Cardiac fibroblast (primary cell): ENCODE measurements at regions not wholly inside any gene's neighbourhood (a gene's known extent, or its start where the extent isn't known, plus 50 kb on each side); places are given as distances from the start of the nearest gene placed in this dataset.

ENCODE experiments used
- DNase-seq, 2 donors: peaks; one replicate each; pipeline versions ENCODE4 v3.0.0 to v3.0.0-alpha.2; 2010; ENCODE audit warnings: low read depth in 2 of 2
- H3K4me3 ChIP-seq, 2 donors: replicated peaks in 1 of 2; 1 replicate in 1 of 2; 2 replicates in 1 of 2; pipeline ENCODE4 v1.5.1; 2011; ENCODE audit warnings: low read depth in 2 of 2, low read length in 2 of 2, mild to moderate bottlenecking in 2 of 2, moderate library complexity in 1 of 2
- TF ChIP-seq, protein P1 (sequence below): IDR thresholded peaks from one replicate; pipeline ENCODE4 v1.5.1; 2011; ENCODE audit warnings: low read depth, mild to moderate bottlenecking, low read length, inconsistent platforms

DNA sequence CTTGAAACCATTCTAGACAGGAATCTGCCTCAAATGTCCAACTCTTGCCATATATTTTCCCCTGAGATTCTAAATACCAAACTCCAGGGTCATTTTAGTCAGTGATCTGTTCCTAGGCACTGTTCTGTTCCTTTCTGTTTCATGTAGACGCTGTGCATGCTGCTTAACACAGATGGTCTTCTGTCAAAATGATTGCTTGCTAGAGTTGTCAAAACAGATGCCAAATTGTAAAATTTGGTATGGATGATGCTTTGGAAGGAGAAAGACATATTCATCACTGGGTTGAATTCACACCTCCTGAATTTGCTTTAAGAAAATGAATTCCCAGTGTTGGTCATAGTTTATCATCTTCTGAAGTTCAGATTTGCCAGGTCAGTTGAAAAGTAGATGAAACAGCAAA, 425.9 kb downstream of the ETS1 start:
- TF ChIP-seq, protein P1, sequence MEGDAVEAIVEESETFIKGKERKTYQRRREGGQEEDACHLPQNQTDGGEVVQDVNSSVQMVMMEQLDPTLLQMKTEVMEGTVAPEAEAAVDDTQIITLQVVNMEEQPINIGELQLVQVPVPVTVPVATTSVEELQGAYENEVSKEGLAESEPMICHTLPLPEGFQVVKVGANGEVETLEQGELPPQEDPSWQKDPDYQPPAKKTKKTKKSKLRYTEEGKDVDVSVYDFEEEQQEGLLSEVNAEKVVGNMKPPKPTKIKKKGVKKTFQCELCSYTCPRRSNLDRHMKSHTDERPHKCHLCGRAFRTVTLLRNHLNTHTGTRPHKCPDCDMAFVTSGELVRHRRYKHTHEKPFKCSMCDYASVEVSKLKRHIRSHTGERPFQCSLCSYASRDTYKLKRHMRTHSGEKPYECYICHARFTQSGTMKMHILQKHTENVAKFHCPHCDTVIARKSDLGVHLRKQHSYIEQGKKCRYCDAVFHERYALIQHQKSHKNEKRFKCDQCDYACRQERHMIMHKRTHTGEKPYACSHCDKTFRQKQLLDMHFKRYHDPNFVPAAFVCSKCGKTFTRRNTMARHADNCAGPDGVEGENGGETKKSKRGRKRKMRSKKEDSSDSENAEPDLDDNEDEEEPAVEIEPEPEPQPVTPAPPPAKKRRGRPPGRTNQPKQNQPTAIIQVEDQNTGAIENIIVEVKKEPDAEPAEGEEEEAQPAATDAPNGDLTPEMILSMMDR, result no peak
- H3K4me3 ChIP-seq, result no peak overlapping the region
- DNase-seq, result no peak

DNA sequence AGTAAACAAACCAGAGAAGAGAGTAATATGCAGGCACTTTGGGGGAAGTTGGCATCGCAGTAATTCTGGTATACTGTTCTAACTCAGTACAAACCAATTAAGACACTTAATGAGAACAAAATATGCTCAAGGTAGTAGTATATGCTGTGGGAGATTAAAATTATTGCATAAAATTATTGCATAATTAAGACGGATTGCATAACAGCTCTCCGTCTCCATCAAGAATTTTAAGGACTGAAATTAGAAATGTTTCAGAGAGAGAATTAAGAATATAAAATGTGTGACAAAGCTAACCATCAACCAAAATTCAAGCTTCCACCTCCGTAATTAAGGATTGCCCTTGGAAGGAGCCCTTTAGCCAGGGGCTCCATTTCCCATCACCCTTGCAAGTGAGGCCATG, 428.5 kb downstream of the ETS1 start:
- H3K4me3 ChIP-seq, result no peak overlapping the region
- DNase-seq, result no peak
- TF ChIP-seq, protein P1, result no peak

DNA sequence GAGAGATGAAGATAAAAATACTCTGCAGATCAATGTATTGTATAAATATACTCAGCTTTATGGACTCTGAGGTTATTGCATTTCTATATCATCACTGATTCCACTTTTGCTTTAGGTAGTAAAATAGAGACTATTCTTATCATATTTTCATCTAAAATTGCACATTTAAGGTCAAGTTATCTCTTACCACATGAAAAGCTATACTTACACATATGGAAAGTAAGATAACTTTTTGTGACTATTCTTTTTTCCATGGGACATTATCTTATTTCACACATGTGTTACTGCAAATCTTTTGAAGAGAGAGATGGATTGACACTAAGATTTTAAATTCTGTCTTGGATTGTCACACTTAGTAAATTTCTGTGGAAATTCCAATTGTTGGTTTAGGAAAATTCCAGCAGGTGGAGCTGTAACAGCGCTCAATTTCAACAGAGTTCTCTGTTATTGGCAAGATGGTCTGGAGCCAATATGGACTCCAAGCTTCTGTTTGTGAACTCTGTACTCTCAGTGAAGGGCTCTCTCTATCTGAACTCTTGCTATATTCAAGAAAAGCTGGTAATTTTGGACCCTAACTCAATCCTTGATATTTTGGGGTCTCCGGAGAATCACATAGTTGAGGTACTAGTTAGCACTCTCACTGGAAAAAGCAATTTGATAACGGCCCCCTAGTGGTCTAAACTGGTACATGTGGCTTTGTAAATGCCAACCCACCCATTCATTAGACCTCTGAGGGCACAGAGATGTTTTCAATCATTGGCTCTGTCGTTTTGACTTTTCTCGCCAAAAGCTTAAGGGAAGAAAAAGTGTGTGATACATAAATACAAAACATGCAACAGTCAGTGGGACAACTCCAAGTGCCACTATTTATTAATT, 429.7 kb downstream of the ETS1 start:
- DNase-seq, result peak; percentile 87 to 90
- TF ChIP-seq, protein P1, result peak; percentile 79
- H3K4me3 ChIP-seq, result no peak overlapping the region

DNA sequence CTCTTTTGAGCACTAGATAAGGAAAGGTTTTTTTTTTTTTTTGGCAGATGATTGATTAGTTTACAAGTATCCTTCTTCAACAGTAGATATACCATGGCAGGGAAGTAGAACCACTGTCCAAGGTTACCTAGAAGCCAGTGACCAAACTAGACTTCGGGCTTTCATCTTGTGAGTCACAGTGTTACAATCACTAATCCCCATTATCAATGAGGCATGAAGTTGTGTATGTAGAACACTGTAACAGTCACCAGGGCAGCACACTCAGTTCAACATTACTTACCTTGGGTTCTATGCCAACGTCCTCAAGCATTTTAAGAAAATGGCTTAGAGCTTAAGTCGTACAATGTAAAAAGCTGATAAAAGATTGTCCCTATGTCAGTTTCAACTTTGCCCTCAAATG, 430.9 kb downstream of the ETS1 start:
- TF ChIP-seq, protein P1, result no peak
- H3K4me3 ChIP-seq, result no peak overlapping the region
- DNase-seq, result no peak

DNA sequence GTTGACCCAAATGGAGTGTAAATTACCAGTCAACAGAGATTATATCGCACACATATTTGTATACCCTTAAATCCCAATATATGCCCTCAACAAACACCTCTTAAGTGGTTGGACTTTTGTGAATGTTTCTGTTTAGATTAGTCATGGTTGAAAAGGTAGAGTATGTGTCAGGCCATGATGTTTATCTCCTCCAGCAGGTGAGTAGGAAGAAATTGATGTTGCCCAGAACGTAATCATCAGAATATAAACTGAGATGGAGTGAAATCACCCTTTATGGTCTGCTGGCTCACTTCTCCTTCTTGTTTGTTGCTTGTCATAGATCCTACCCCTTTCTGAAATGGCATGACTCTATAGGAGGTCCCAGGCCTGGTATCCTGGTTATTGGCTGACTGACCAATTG, 431.8 kb downstream of the ETS1 start:
- TF ChIP-seq, protein P1, result no peak
- H3K4me3 ChIP-seq, result no peak overlapping the region
- no peak for DNase-seq

DNA sequence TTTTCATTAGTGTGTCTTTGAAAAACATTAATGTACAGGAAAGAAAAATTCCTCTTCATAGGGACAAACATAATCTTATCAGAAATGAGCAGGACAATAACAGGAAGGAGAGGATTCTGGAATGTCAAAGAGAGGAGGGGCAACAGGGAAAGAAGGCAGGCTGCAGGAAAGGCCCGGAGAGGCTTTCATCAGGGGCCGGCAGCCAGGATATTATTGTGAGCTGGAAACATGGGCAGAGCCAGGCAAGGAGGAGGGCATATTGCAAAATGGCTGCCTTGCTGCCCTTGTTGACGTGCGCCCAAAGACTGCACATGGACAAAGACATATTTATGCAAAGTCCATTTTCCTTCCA, 433.7 kb downstream of the ETS1 start:
- H3K4me3 ChIP-seq, result no peak overlapping the region
- peak in 1 of 2 donors; percentile 56 for DNase-seq
- TF ChIP-seq, protein P1, result no peak
